Activated T-cell treated with anti-CD3 and anti-CD28 coated beads, Interleukin-2, amount 50 U/mL, for 24 hours (primary cell): ENCODE measurements at regions not wholly inside any gene's neighbourhood (a gene's known extent, or its start where the extent isn't known, plus 50 kb on each side); places are given as distances from the start of the nearest gene placed in this dataset.

Experiments
- DNase-seq: peaks from one replicate; pipeline ENCODE4 v3.0.0-alpha.2; 2020
- H3K27ac Mint-ChIP-seq: 2 replicates; pipeline ENCODE4 v1.8.0; 2020; ENCODE audit warnings: mild to moderate bottlenecking, mixed read lengths
- H3K27me3 Mint-ChIP-seq: 2 replicates; pipeline ENCODE4 v1.8.0; 2020; ENCODE audit warnings: mixed read lengths
- H3K36me3 Mint-ChIP-seq: 2 replicates; pipeline ENCODE4 v1.8.0; 2020; ENCODE audit warnings: low read depth, mixed read lengths
- H3K4me1 Mint-ChIP-seq: 2 replicates; pipeline ENCODE4 v1.8.0; 2020; ENCODE audit warnings: low read depth, mixed read lengths
- H3K4me3 Mint-ChIP-seq: 2 replicates; pipeline ENCODE4 v1.8.0; 2020; ENCODE audit warnings: mild to moderate bottlenecking, moderate library complexity, mixed read lengths
- H3K9me3 Mint-ChIP-seq: 2 replicates; pipeline ENCODE4 v1.8.0; 2020; ENCODE audit warnings: mixed read lengths

- no peak for DNase-seq
- H3K4me1 Mint-ChIP-seq = no peaks in the 10 kb centered on the region
- no peak overlapping the region for H3K27ac Mint-ChIP-seq
- H3K36me3 Mint-ChIP-seq = no peaks in the 10 kb centered on the region
- no peaks in the 10 kb centered on the region for H3K27me3 Mint-ChIP-seq
- H3K9me3 Mint-ChIP-seq = no peaks in the 10 kb centered on the region
- no peak overlapping the region for H3K4me3 Mint-ChIP-seq
These were observed 477.1 kb upstream of the KIF2A start for GRCh38 chr5:61828856-61829255.

GRCh38 chr5:61831736-61832135 is 474.3 kb upstream of the KIF2A start:
- Mint-ChIP-seq H3K27me3 (no peaks in the 10 kb centered on the region), H3K4me1 (no peaks in the 10 kb centered on the region), H3K9me3 (no peaks in the 10 kb centered on the region), H3K36me3 (no peaks in the 10 kb centered on the region), H3K27ac (no peak overlapping the region), H3K4me3 (no peak overlapping the region)
- DNase-seq = no peak

GRCh38 chr5:61837788-61838187 is 468.2 kb upstream of the KIF2A start:
- Mint-ChIP-seq H3K9me3 (no peaks in the 10 kb centered on the region), H3K36me3 (no peaks in the 10 kb centered on the region), H3K4me1 (no peaks in the 10 kb centered on the region), H3K27ac (no peak overlapping the region), H3K27me3 (no peaks in the 10 kb centered on the region), H3K4me3 (no peak overlapping the region)
- DNase-seq = no peak

GRCh38 chr5:61840361-61840760 is 465.6 kb upstream of the KIF2A start:
- no peak for DNase-seq
- Mint-ChIP-seq H3K27ac (no peak overlapping the region), H3K4me1 (no peaks in the 10 kb centered on the region), H3K36me3 (no peaks in the 10 kb centered on the region), H3K27me3 (peaks cover 4% of the 10 kb centered on the region), H3K9me3 (no peaks in the 10 kb centered on the region), H3K4me3 (no peak overlapping the region)

- Mint-ChIP-seq H3K36me3 (no peaks in the 10 kb centered on the region), H3K4me3 (no peak overlapping the region), H3K9me3 (peaks cover 12% of the 10 kb centered on the region), H3K27ac (no peak overlapping the region), H3K4me1 (no peaks in the 10 kb centered on the region), H3K27me3 (peaks cover 4% of the 10 kb centered on the region)
- no peak for DNase-seq
These were observed 463.2 kb upstream of the KIF2A start for GRCh38 chr5:61842840-61843239.

GRCh38 chr5:61850696-61851095 is 455.3 kb upstream of the KIF2A start:
- Mint-ChIP-seq H3K27me3 (no peaks in the 10 kb centered on the region), H3K4me3 (no peak overlapping the region), H3K27ac (no peak overlapping the region)

GRCh38 chr5:61854531-61854930 is 451.5 kb upstream of the KIF2A start:
- Mint-ChIP-seq H3K4me1 (no peaks in the 10 kb centered on the region), H3K9me3 (peaks cover 7% of the 10 kb centered on the region)

More at GRCh38 chr5:61850696-61851095, 455.3 kb upstream of the KIF2A start:
- peaks cover 14% of the 10 kb centered on the region for H3K9me3 Mint-ChIP-seq
- DNase-seq = no peak
- no peaks in the 10 kb centered on the region for H3K36me3 Mint-ChIP-seq
- H3K4me1 Mint-ChIP-seq = no peaks in the 10 kb centered on the region

GRCh38 chr5:61860978-61861377 is 445.0 kb upstream of the KIF2A start:
- Mint-ChIP-seq H3K4me3 (no peak overlapping the region), H3K27me3 (no peaks in the 10 kb centered on the region), H3K4me1 (no peaks in the 10 kb centered on the region), H3K36me3 (no peaks in the 10 kb centered on the region), H3K9me3 (peaks cover 7% of the 10 kb centered on the region), H3K27ac (no peak overlapping the region)
- no peak for DNase-seq

More at GRCh38 chr5:61854531-61854930, 451.5 kb upstream of the KIF2A start:
- Mint-ChIP-seq H3K27me3 (no peaks in the 10 kb centered on the region), H3K36me3 (no peaks in the 10 kb centered on the region), H3K4me3 (no peak overlapping the region), H3K27ac (no peak overlapping the region)
- no peak for DNase-seq

GRCh38 chr5:61866930-61867329 is 439.1 kb upstream of the KIF2A start:
- no peak overlapping the region for H3K27ac Mint-ChIP-seq
- H3K36me3 Mint-ChIP-seq = no peaks in the 10 kb centered on the region
- H3K4me3 Mint-ChIP-seq = no peak overlapping the region
- H3K4me1 Mint-ChIP-seq = no peaks in the 10 kb centered on the region
- DNase-seq = no peak
- H3K27me3 Mint-ChIP-seq = no peaks in the 10 kb centered on the region
- no peaks in the 10 kb centered on the region for H3K9me3 Mint-ChIP-seq

GRCh38 chr5:61869333-61869732 is 436.7 kb upstream of the KIF2A start:
- Mint-ChIP-seq H3K9me3 (peaks cover 6% of the 10 kb centered on the region), H3K36me3 (no peaks in the 10 kb centered on the region), H3K4me1 (no peaks in the 10 kb centered on the region), H3K27ac (no peak overlapping the region), H3K27me3 (no peaks in the 10 kb centered on the region), H3K4me3 (no peak overlapping the region)
- DNase-seq = no peak

- Mint-ChIP-seq H3K4me1 (no peaks in the 10 kb centered on the region), H3K27ac (no peak overlapping the region), H3K27me3 (no peaks in the 10 kb centered on the region), H3K9me3 (no peaks in the 10 kb centered on the region), H3K4me3 (no peak overlapping the region), H3K36me3 (no peaks in the 10 kb centered on the region)
- DNase-seq = no peak
These were observed 427.5 kb upstream of the KIF2A start for GRCh38 chr5:61878471-61878870.

GRCh38 chr5:61881821-61882487 is 424.1 kb upstream of the KIF2A start:
- Mint-ChIP-seq H3K36me3 (no peaks in the 10 kb centered on the region), H3K4me1 (no peaks in the 10 kb centered on the region), H3K4me3 (no peak overlapping the region), H3K27me3 (no peaks in the 10 kb centered on the region), H3K9me3 (no peaks in the 10 kb centered on the region), H3K27ac (no peak overlapping the region)
- no peak for DNase-seq

GRCh38 chr5:61882901-61883500 is 423.0 kb upstream of the KIF2A start:
- no peak for DNase-seq
- Mint-ChIP-seq H3K27ac (no peak overlapping the region), H3K27me3 (no peaks in the 10 kb centered on the region), H3K4me1 (no peaks in the 10 kb centered on the region), H3K4me3 (no peak overlapping the region), H3K9me3 (no peaks in the 10 kb centered on the region), H3K36me3 (no peaks in the 10 kb centered on the region)

GRCh38 chr5:61884252-61884855 is 421.7 kb upstream of the KIF2A start:
- H3K4me3 Mint-ChIP-seq = no peak overlapping the region
- H3K4me1 Mint-ChIP-seq = no peaks in the 10 kb centered on the region
- H3K36me3 Mint-ChIP-seq = no peaks in the 10 kb centered on the region
- DNase-seq = no peak
- no peak overlapping the region for H3K27ac Mint-ChIP-seq
- H3K27me3 Mint-ChIP-seq = no peaks in the 10 kb centered on the region
- H3K9me3 Mint-ChIP-seq = peaks cover 4% of the 10 kb centered on the region

GRCh38 chr5:61886214-61886613 is 419.8 kb upstream of the KIF2A start:
- no peak for DNase-seq
- Mint-ChIP-seq H3K9me3 (peaks cover 4% of the 10 kb centered on the region), H3K27ac (no peak overlapping the region), H3K4me1 (no peaks in the 10 kb centered on the region), H3K36me3 (no peaks in the 10 kb centered on the region), H3K4me3 (no peak overlapping the region), H3K27me3 (no peaks in the 10 kb centered on the region)
